ENCODE measurements at regions not wholly inside any gene's neighbourhood (a gene's known extent, or its start where the extent isn't known, plus 50 kb on each side); places are given as distances from the start of the nearest gene placed in this dataset.
A peak's percentile ranks its signal among the peaks of the same experiment; 100 is the strongest.

- no peak overlapping the region for H3K27ac ChIP-seq (ENCODE audit: low read depth in 1 of 2, low read length in 1 of 2)
- no peak overlapping the region for H3K9ac ChIP-seq (ENCODE audit: insufficient read depth in 1 of 2, low read length in 2 of 2)
- no peaks in the 10 kb centered on the region for H3K36me3 ChIP-seq (ENCODE audit: control insufficient read depth in 4 of 4, insufficient read depth in 4 of 4, low read length in 4 of 4)
- ATAC-seq (ENCODE audit: insufficient read depth, low FRiP score) (no peak), DNase-seq (no peak)
- no peaks in the 10 kb centered on the region for H3K27me3 ChIP-seq (ENCODE audit: control insufficient read depth in 3 of 3, insufficient read depth in 3 of 3, low read length in 2 of 3)
- peaks cover 0 to 50% (median 10%) of the 10 kb centered on the region in 5 donors for H3K4me1 ChIP-seq (ENCODE audit: control insufficient read depth in 5 of 5, insufficient read depth in 5 of 5, low read length in 5 of 5)
- TF ChIP-seq CTCF (IDR thresholded peaks at IDR 0.05; ENCODE audit: control extremely low read depth, extremely low read depth) = no peak
- no peak overlapping the region for H3K4me3 ChIP-seq
- H3K9me3 ChIP-seq (ENCODE audit: control insufficient read depth in 4 of 4, insufficient read depth in 3 of 4, low read length in 3 of 4) = no peaks in the 10 kb centered on the region
Observed at GRCh38 chr1:81578867-81579266, 221.9 kb upstream of the ADGRL2 start.

- Histone ChIP-seq H3K27ac (ENCODE audit: low read depth in 1 of 2, low read length in 1 of 2) (no peak overlapping the region), H3K4me1 (ENCODE audit: control insufficient read depth in 5 of 5, insufficient read depth in 5 of 5, low read length in 5 of 5) (peaks cover 0 to 37% (median 9%) of the 10 kb centered on the region in 5 donors), H3K9ac (ENCODE audit: insufficient read depth in 1 of 2, low read length in 2 of 2) (no peak overlapping the region), H3K9me3 (ENCODE audit: control insufficient read depth in 4 of 4, insufficient read depth in 3 of 4, low read length in 3 of 4) (no peaks in the 10 kb centered on the region), H3K27me3 (ENCODE audit: control insufficient read depth in 3 of 3, insufficient read depth in 3 of 3, low read length in 2 of 3) (no peaks in the 10 kb centered on the region), H3K4me3 (no peak overlapping the region), H3K36me3 (ENCODE audit: control insufficient read depth in 4 of 4, insufficient read depth in 4 of 4, low read length in 4 of 4) (no peaks in the 10 kb centered on the region)
- no peak for ATAC-seq (ENCODE audit: insufficient read depth, low FRiP score)
- DNase-seq = no peak
- 94 to 95% methylated on average over 7 of the region's 7 CpGs for WGBS, 2 donors
- no peak for TF ChIP-seq CTCF (IDR thresholded peaks at IDR 0.05; ENCODE audit: control extremely low read depth, extremely low read depth)
Observed at GRCh38 chr1:81577004-81577697, 223.6 kb upstream of the ADGRL2 start.

- H3K4me1 ChIP-seq (ENCODE audit: control insufficient read depth in 5 of 5, insufficient read depth in 5 of 5, low read length in 5 of 5) = peaks cover 0 to 17% (median 7%) of the 10 kb centered on the region in 5 donors
- H3K4me3 ChIP-seq = no peak overlapping the region
- no peaks in the 10 kb centered on the region for H3K9me3 ChIP-seq (ENCODE audit: control insufficient read depth in 4 of 4, insufficient read depth in 3 of 4, low read length in 3 of 4)
- peak in 1 of 3 donors; percentile 39 for DNase-seq
- H3K27ac ChIP-seq (ENCODE audit: low read depth in 1 of 2, low read length in 1 of 2) = no peak overlapping the region
- H3K9ac ChIP-seq (ENCODE audit: insufficient read depth in 1 of 2, low read length in 2 of 2) = no peak overlapping the region
- WGBS, 2 donors = 48 to 84% methylated on average over 2 of the region's 2 CpGs
- H3K27me3 ChIP-seq (ENCODE audit: control insufficient read depth in 3 of 3, insufficient read depth in 3 of 3, low read length in 2 of 3) = no peaks in the 10 kb centered on the region
- no peaks in the 10 kb centered on the region for H3K36me3 ChIP-seq (ENCODE audit: control insufficient read depth in 4 of 4, insufficient read depth in 4 of 4, low read length in 4 of 4)
- ATAC-seq (ENCODE audit: insufficient read depth, low FRiP score) = no peak
- TF ChIP-seq CTCF (IDR thresholded peaks at IDR 0.05; ENCODE audit: control extremely low read depth, extremely low read depth) = no peak
Observed at GRCh38 chr1:81574408-81574807, 226.3 kb upstream of the ADGRL2 start.

GRCh38 chr1:81573458-81573857 lies 227.3 kb upstream of the ADGRL2 start:
- Histone ChIP-seq H3K9ac (ENCODE audit: insufficient read depth in 1 of 2, low read length in 2 of 2) (no peak overlapping the region), H3K27me3 (ENCODE audit: control insufficient read depth in 3 of 3, insufficient read depth in 3 of 3, low read length in 2 of 3) (no peaks in the 10 kb centered on the region), H3K36me3 (ENCODE audit: control insufficient read depth in 4 of 4, insufficient read depth in 4 of 4, low read length in 4 of 4) (no peaks in the 10 kb centered on the region), H3K9me3 (ENCODE audit: control insufficient read depth in 4 of 4, insufficient read depth in 3 of 4, low read length in 3 of 4) (no peaks in the 10 kb centered on the region), H3K4me1 (ENCODE audit: control insufficient read depth in 5 of 5, insufficient read depth in 5 of 5, low read length in 5 of 5) (peaks cover 0 to 17% (median 7%) of the 10 kb centered on the region in 5 donors), H3K4me3 (no peak overlapping the region), H3K27ac (ENCODE audit: low read depth in 1 of 2, low read length in 1 of 2) (no peak overlapping the region)
- DNase-seq (no peak), ATAC-seq (ENCODE audit: insufficient read depth, low FRiP score) (no peak)
- TF ChIP-seq CTCF (IDR thresholded peaks at IDR 0.05; ENCODE audit: control extremely low read depth, extremely low read depth) = no peak
- WGBS, 2 donors = 60 to 69% methylated on average over 2 of the region's 2 CpGs

Measured in lung (tissue), 11 donors.